Thoracic aorta (tissue), 2 donors: ENCODE measurements at regions not wholly inside any gene's neighbourhood (a gene's known extent, or its start where the extent isn't known, plus 50 kb on each side); places are given as distances from the start of the nearest gene placed in this dataset.

Experiments
- ATAC-seq: fragments of 150-250 bp; one replicate; pipeline ENCODE4 v1.8.0; 2017; ENCODE audit warnings: low read depth; ENCODE audit not compliant: insufficient number of reproducible peaks, low FRiP score
- DNase-seq: peaks from one replicate; pipeline ENCODE4 v3.0.0-alpha.2; 2020; ENCODE audit warnings: low spot score
- H3K27ac ChIP-seq, 2 donors: fragments of 200-600 bp; sonication (generic); 1 replicate in 1 of 2; 2 replicates in 1 of 2; pipeline ENCODE4 v1.5.1; 2016; ENCODE audit warnings: mild to moderate bottlenecking in 2 of 2, moderate library complexity in 2 of 2
- H3K27me3 ChIP-seq: fragments of 200-600 bp; sonication (generic); replicated peaks from 2 replicates; pipeline ENCODE4 v1.6.0; 2016; ENCODE audit warnings: mild to moderate bottlenecking; ENCODE audit not compliant: insufficient read depth
- H3K36me3 ChIP-seq: fragments of 200-600 bp; sonication (generic); one replicate; pipeline ENCODE4 v1.5.1; 2016
- H3K4me1 ChIP-seq, 2 donors: fragments of 200-600 bp; sonication (generic); 1 replicate in 1 of 2; 2 replicates in 1 of 2; pipeline versions ENCODE4 v1.5.1 to v1.6.0; 2016; ENCODE audit warnings: low read depth in 2 of 2, mild to moderate bottlenecking in 1 of 2; ENCODE audit not compliant: control insufficient read depth in 1 of 2
- H3K4me3 ChIP-seq: fragments of 200-600 bp; sonication (generic); 2 replicates; pipeline ENCODE4 v1.5.1; 2016; ENCODE audit warnings: mild to moderate bottlenecking
- H3K9me3 ChIP-seq: fragments of 200-600 bp; sonication (generic); 2 replicates; pipeline ENCODE4 v1.5.1; 2016
- TF ChIP-seq, protein P1 (sequence below): fragments of 200-600 bp; sonication (generic); IDR thresholded peaks from one replicate; pipeline ENCODE4 v1.5.1; 2019; ENCODE audit warnings: antibody characterized with exemption

DNA sequence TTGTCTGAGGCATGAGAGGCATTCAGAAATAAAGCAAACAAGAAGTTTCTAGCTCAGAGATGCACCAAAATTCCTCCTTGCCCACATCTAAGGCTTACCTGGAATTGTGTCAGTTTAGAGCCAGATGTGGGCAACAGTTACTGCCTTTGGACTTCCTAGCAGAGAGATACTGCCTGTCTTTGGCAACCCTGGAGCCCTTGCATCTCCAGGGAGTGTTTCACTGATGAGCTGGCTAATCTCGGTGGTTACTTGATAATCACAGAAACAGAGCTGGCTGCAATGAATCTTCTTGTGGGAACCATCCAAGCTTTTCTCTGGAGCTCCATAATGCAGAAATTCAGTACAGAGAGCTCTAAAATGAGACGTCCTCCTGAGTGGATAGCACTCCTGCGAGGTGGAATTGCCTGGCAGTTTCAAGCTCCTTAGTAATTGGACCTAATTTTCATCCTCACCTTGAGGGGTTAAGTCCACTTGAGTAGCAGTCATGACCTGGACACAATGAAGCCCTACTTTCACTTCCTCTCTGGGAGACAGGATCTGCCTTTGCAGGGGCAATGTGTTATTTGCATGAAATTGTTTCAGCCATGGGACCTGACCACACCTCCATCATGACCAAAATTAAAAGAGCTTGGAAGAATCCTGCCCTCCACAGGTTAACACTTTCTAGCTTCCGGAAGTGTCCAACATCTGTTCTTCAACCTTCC lies 108.8 kb upstream of the ARHGAP5 start:
- Histone ChIP-seq H3K4me3 (no peak overlapping the region), H3K27me3 (no peaks in the 10 kb centered on the region), H3K36me3 (no peaks in the 10 kb centered on the region), H3K9me3 (no peaks in the 10 kb centered on the region), H3K4me1 (peaks cover 0 to 25% of the 10 kb centered on the region in 2 donors), H3K27ac (no peak overlapping the region)
- DNase-seq, result no peak
- TF ChIP-seq, protein P1, sequence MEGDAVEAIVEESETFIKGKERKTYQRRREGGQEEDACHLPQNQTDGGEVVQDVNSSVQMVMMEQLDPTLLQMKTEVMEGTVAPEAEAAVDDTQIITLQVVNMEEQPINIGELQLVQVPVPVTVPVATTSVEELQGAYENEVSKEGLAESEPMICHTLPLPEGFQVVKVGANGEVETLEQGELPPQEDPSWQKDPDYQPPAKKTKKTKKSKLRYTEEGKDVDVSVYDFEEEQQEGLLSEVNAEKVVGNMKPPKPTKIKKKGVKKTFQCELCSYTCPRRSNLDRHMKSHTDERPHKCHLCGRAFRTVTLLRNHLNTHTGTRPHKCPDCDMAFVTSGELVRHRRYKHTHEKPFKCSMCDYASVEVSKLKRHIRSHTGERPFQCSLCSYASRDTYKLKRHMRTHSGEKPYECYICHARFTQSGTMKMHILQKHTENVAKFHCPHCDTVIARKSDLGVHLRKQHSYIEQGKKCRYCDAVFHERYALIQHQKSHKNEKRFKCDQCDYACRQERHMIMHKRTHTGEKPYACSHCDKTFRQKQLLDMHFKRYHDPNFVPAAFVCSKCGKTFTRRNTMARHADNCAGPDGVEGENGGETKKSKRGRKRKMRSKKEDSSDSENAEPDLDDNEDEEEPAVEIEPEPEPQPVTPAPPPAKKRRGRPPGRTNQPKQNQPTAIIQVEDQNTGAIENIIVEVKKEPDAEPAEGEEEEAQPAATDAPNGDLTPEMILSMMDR, result no peak
- ATAC-seq, result no peak

DNA sequence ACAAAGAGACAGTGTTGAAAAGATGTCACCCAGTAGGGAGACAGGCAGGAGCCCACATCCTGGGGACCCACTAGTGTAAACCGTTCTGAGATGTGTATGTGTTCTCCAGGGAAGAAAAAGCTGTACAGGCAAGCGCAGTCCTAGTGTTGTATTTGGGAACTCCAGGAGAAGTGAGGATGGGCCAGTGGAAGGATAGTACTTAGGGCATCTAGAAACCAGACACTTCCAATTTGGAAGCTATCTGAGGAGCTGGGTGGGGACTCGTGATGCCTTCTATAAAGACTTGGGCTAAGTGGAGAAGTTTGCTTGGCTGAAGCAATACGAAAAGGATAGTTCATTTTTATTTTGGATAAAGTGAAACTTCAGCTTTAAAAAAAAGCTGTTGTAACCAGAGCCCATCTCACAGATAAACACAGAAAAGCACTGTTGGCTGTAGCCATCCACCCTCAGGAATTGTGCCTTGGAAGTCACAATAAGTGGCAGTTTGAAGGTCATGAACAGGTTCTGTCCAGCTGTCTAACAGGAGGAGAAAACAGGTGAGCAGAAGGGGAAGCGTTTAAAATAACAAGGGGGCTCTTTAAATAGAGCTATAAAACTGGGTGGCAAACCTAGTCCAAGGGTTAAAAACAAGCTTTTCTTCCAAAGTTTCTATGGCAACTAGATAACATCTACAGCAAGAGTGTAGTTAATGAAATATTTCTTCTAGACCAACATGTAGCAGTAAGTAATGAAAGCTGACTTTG lies 108.0 kb upstream of the ARHGAP5 start:
- TF ChIP-seq, protein P1, result no peak
- Histone ChIP-seq H3K4me1 (peaks cover 0 to 25% of the 10 kb centered on the region in 2 donors), H3K36me3 (no peaks in the 10 kb centered on the region), H3K4me3 (no peak overlapping the region), H3K9me3 (peaks cover under 1% of the 10 kb centered on the region), H3K27ac (no peak overlapping the region), H3K27me3 (no peaks in the 10 kb centered on the region)
- no peak for ATAC-seq
- DNase-seq, result no peak

DNA sequence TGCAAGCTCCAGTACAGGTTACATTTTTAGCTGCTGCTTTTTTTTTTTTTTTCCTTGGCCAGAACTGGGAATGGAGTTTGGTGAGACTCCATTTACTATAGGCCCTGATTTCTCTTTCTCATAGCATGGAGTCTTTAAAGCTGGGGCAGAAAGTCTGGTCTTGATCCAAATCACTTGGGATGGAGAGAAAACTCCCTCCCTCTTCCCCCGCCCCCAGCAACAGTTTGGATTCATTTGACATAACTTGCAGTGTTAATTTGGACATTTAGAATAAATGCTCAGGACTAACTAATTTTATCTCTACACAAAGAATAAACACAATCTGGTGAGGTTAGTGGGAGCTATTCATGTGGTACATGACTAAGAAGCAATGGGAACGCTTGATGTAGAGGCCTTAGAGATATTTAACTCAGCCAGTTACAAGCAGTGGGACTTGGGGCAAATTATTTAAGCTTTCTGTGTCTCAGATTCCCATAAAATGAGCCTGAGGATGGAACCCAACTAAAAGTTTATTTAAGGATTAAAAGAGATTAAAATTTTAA lies 107.3 kb upstream of the ARHGAP5 start:
- DNase-seq, result no peak
- Histone ChIP-seq H3K27ac (no peak overlapping the region), H3K4me3 (no peak overlapping the region), H3K4me1 (peaks cover 0 to 25% of the 10 kb centered on the region in 2 donors), H3K9me3 (peaks cover 3% of the 10 kb centered on the region), H3K27me3 (no peaks in the 10 kb centered on the region), H3K36me3 (no peaks in the 10 kb centered on the region)
- no peak for ATAC-seq
- TF ChIP-seq, protein P1, result no peak

DNA sequence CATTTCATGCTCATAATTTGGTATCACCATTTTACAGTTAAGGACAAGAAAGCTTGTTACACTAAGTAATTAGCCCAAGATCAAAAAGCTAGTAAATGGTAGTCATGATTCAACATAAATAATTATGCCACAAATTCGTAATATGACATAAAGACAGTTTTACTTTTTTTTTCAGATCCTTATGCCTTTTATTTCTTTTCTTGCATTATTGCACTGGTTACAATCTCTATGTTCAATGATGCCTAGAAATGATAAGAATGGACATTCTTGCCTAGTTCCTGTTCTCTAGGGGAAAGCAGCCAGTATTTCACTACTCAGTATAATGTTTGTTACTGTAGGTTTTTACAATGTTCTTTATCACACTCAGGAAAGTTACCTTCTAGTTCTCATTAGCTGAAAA lies 106.4 kb upstream of the ARHGAP5 start:
- Histone ChIP-seq H3K36me3 (no peaks in the 10 kb centered on the region), H3K4me1 (peaks cover 0 to 23% of the 10 kb centered on the region in 2 donors), H3K27me3 (no peaks in the 10 kb centered on the region), H3K27ac (no peak overlapping the region), H3K4me3 (no peak overlapping the region), H3K9me3 (peaks cover 3% of the 10 kb centered on the region)
- ATAC-seq, result no peak
- no peak for DNase-seq
- TF ChIP-seq, protein P1, result no peak

DNA sequence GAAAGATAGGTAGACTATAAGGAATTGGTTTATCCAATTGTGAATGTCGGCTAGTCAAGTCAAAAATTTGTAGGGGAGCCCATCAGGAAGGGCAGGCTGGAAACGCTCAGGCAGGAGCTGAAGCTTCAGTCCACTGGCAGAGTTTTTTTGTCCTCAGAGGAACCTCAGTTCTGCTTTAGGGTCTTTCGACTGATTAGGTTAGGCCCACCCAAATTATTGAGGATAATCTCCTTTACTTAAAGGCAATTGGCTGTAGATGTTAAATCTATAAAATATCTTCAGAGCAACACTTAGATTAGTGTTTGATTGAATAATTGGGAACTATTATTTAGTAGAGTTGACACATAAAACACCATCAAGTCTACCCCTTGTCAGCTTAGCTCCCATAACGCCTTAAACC lies 105.5 kb upstream of the ARHGAP5 start:
- H3K27me3 ChIP-seq, result no peaks in the 10 kb centered on the region
- DNase-seq (no peak), ATAC-seq (no peak)
- H3K9me3 ChIP-seq, result peaks cover 3% of the 10 kb centered on the region
- H3K4me1 ChIP-seq, result peaks cover 0 to 15% of the 10 kb centered on the region in 2 donors
- no peaks in the 10 kb centered on the region for H3K36me3 ChIP-seq
- TF ChIP-seq, protein P1, result no peak
- no peak overlapping the region for H3K4me3 ChIP-seq
- H3K27ac ChIP-seq, result no peak overlapping the region
